HEK293 (cell line): ENCODE measurements at regions not wholly inside any gene's neighbourhood (a gene's known extent, or its start where the extent isn't known, plus 50 kb on each side); places are given as distances from the start of the nearest gene placed in this dataset.

ENCODE experiments used
- CTCF ChIA-PET: fragments of 350-600 bp; formaldehyde crosslinking; extraction: SDS; loops from one replicate; lab custom pipeline; 2021; ENCODE audit warnings: antibody characterized with exemption; lab: Yijun Ruan, JAX
- POLR2A ChIA-PET: fragments of 300-600 bp; formaldehyde crosslinking; extraction: SDS; loops from one replicate; lab custom pipeline; 2020; ENCODE audit warnings: antibody characterized with exemption, inconsistent platforms; lab: Yijun Ruan, JAX
- H3K27ac ChIP-seq: fragments of 200-500 bp; sonication (Bioruptor generic); 2 replicates; pipeline ENCODE4 v1.5.1; 2014; ENCODE audit warnings: low read depth, low read length, control low read depth, inconsistent platforms; ENCODE audit errors: extremely low read depth
- H3K36me3 ChIP-seq, 2 experiments: fragments of 200-500 bp in 1 of 2; sonication (Bioruptor generic) in 1 of 2; 1 replicate in 1 of 2; 2 replicates in 1 of 2; pipeline ENCODE4 v1.5.1; 2014 to 2017; ENCODE audit warnings: inconsistent platforms in 2 of 2, low read length in 2 of 2; ENCODE audit not compliant: control insufficient read depth in 2 of 2, insufficient read depth in 1 of 2
- H3K4me1 ChIP-seq: fragments of 200-500 bp; sonication (Bioruptor generic); 2 replicates; pipeline ENCODE4 v1.5.1; 2014; ENCODE audit warnings: mild to moderate bottlenecking, low read length, inconsistent platforms; ENCODE audit not compliant: control insufficient read depth, insufficient read depth
- H3K4me3 ChIP-seq: 2 replicates; pipeline ENCODE4 v1.5.1; 2011; ENCODE audit warnings: low read depth, mild to moderate bottlenecking, control low read depth, low read length, moderate library complexity
- H3K9me3 ChIP-seq: fragments of 200-500 bp; sonication (Bioruptor generic); 2 replicates; pipeline ENCODE4 v1.5.1; 2014; ENCODE audit warnings: low read depth, low read length, inconsistent platforms; ENCODE audit not compliant: control insufficient read depth, insufficient read depth
- BCL11B ChIP-seq: fragments of 450-650 bp; formaldehyde crosslinking; IDR thresholded peaks from 2 replicates; pipeline ENCODE4 v1.5.1; 2016; ENCODE audit warnings: low read depth, missing biosample characterization, missing genetic modification characterization
- CTCF ChIP-seq: fragments of 450-650 bp; formaldehyde crosslinking; IDR thresholded peaks from 2 replicates; pipeline ENCODE4 v1.5.1; 2016; ENCODE audit warnings: missing biosample characterization, missing genetic modification characterization
- OSR2 ChIP-seq: fragments of 450-650 bp; formaldehyde crosslinking; IDR thresholded peaks from 2 replicates; pipeline ENCODE4 v1.5.1; 2016; ENCODE audit warnings: missing biosample characterization, missing genetic modification characterization
- WT1 ChIP-seq: fragments of 450-650 bp; formaldehyde crosslinking; IDR thresholded peaks from 2 replicates; pipeline ENCODE4 v1.5.1; 2016; ENCODE audit warnings: missing biosample characterization, missing genetic modification characterization
- ZBTB7A ChIP-seq: fragments of 450-650 bp; formaldehyde crosslinking; IDR thresholded peaks from 2 replicates; pipeline ENCODE4 v1.5.1; 2016; ENCODE audit warnings: low read depth, missing biosample characterization, missing genetic modification characterization
- ZBTB8A ChIP-seq: fragments of 450-650 bp; formaldehyde crosslinking; IDR thresholded peaks from 2 replicates; pipeline ENCODE4 v1.5.1; 2016; ENCODE audit warnings: missing biosample characterization, missing genetic modification characterization
- ZFP3 ChIP-seq: fragments of 450-650 bp; formaldehyde crosslinking; IDR thresholded peaks from 2 replicates; pipeline ENCODE4 v1.5.1; 2016; ENCODE audit warnings: low read depth, missing biosample characterization, missing genetic modification characterization
- ZNF10 ChIP-seq: fragments of 450-650 bp; formaldehyde crosslinking; IDR thresholded peaks from 2 replicates; pipeline ENCODE4 v1.5.1; 2017; ENCODE audit warnings: missing biosample characterization, missing genetic modification characterization
- ZNF114 ChIP-seq: fragments of 450-650 bp; formaldehyde crosslinking; IDR thresholded peaks from 2 replicates; pipeline ENCODE4 v1.5.0; 2017; ENCODE audit warnings: missing biosample characterization, missing genetic modification characterization
- ZNF16 ChIP-seq: fragments of 450-650 bp; formaldehyde crosslinking; IDR thresholded peaks from 2 replicates; pipeline ENCODE4 v1.5.1; 2016; ENCODE audit warnings: low read depth, missing biosample characterization, missing genetic modification characterization
- ZNF350 ChIP-seq: fragments of 450-650 bp; formaldehyde crosslinking; IDR thresholded peaks from 2 replicates; pipeline ENCODE4 v1.5.0; 2017; ENCODE audit warnings: missing biosample characterization, mild to moderate bottlenecking, missing genetic modification characterization
- ZNF521 ChIP-seq: fragments of 450-650 bp; formaldehyde crosslinking; IDR thresholded peaks from 2 replicates; pipeline ENCODE4 v1.5.1; 2017; ENCODE audit warnings: missing biosample characterization, mild to moderate bottlenecking, missing genetic modification characterization
- ZNF530 ChIP-seq: fragments of 450-650 bp; formaldehyde crosslinking; IDR thresholded peaks from 2 replicates; pipeline ENCODE4 v1.5.1; 2016; ENCODE audit warnings: low read depth, missing biosample characterization, missing genetic modification characterization
- ZNF558 ChIP-seq: fragments of 450-650 bp; formaldehyde crosslinking; IDR thresholded peaks from 2 replicates; pipeline ENCODE4 v1.5.1; 2016; ENCODE audit warnings: missing biosample characterization, missing genetic modification characterization
- ZNF560 ChIP-seq: fragments of 450-650 bp; formaldehyde crosslinking; IDR thresholded peaks from 2 replicates; pipeline ENCODE4 v1.5.1; 2017; ENCODE audit warnings: missing biosample characterization, missing genetic modification characterization, borderline replicate concordance
- ZNF585B ChIP-seq: fragments of 450-650 bp; formaldehyde crosslinking; IDR thresholded peaks from 2 replicates; pipeline ENCODE4 v1.5.1; 2016; ENCODE audit warnings: missing biosample characterization, missing genetic modification characterization
- ZNF596 ChIP-seq: fragments of 450-650 bp; IDR thresholded peaks from 2 replicates; pipeline ENCODE4 v1.5.0; 2018; ENCODE audit warnings: missing biosample characterization, mild to moderate bottlenecking, missing genetic modification characterization, moderate library complexity
- ZNF677 ChIP-seq: fragments of 450-650 bp; IDR thresholded peaks from 2 replicates; pipeline ENCODE4 v1.5.0; 2018; ENCODE audit warnings: missing biosample characterization, mild to moderate bottlenecking, missing genetic modification characterization, moderate library complexity
- ZNF843 ChIP-seq: fragments of 450-650 bp; formaldehyde crosslinking; IDR thresholded peaks from 2 replicates; pipeline ENCODE4 v1.5.1; 2016; ENCODE audit warnings: missing biosample characterization, missing genetic modification characterization
- TF ChIP-seq, protein P1 (sequence below): fragments of 450-650 bp; formaldehyde crosslinking; IDR thresholded peaks from 2 replicates; pipeline ENCODE4 v1.5.1; 2016; ENCODE audit warnings: missing biosample characterization, missing genetic modification characterization
- TF ChIP-seq, protein P2 (sequence below): fragments of 450-650 bp; formaldehyde crosslinking; IDR thresholded peaks from 2 replicates; pipeline ENCODE4 v1.5.0; 2017; ENCODE audit warnings: missing biosample characterization, missing genetic modification characterization, borderline replicate concordance
- TF ChIP-seq, protein P3 (sequence below): fragments of 450-650 bp; formaldehyde crosslinking; IDR thresholded peaks from 2 replicates; pipeline ENCODE4 v1.5.1; 2016; ENCODE audit warnings: missing biosample characterization, missing genetic modification characterization
- TF ChIP-seq, protein P4 (sequence below): IDR thresholded peaks from 2 replicates; pipeline ENCODE4 v1.6.1; 2011; ENCODE audit warnings: mild to moderate bottlenecking, low read depth, low read length, borderline replicate concordance

GRCh38 chr2:56709181-56709580, 525.4 kb downstream of the CCDC85A start:
- H3K4me3 ChIP-seq = no peak overlapping the region
- TF ChIP-seq WT1 (tag by site-specific recombination) (no peak), ZNF596 (tag by site-specific recombination) (no peak), ZNF843 (tag by site-specific recombination) (no peak), OSR2 (no peak), ZBTB8A (tag by site-specific recombination) (no peak), ZNF10 (tag by site-specific recombination) (no peak), ZFP3 (tag by site-specific recombination) (no peak), ZNF114 (no peak), ZNF16 (tag by site-specific recombination) (no peak), ZNF558 (tag by site-specific recombination) (no peak), ZNF530 (no peak)
- TF ChIP-seq, protein P1, sequence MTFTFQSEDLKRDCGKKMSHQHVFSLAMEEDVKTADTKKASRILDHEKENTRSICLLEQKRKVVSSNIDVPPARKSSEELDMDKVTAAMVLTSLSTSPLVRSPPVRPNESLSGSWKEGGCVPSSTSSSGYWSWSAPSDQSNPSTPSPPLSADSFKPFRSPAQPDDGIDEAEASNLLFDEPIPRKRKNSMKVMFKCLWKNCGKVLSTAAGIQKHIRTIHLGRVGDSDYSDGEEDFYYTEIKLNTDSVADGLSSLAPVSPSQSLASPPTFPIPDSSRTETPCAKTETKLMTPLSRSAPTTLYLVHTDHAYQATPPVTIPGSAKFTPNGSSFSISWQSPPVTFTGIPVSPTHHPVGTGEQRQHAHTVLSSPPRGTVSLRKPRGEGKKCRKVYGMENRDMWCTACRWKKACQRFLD (tag by site-specific recombination) = no peak
- TF ChIP-seq, protein P2, sequence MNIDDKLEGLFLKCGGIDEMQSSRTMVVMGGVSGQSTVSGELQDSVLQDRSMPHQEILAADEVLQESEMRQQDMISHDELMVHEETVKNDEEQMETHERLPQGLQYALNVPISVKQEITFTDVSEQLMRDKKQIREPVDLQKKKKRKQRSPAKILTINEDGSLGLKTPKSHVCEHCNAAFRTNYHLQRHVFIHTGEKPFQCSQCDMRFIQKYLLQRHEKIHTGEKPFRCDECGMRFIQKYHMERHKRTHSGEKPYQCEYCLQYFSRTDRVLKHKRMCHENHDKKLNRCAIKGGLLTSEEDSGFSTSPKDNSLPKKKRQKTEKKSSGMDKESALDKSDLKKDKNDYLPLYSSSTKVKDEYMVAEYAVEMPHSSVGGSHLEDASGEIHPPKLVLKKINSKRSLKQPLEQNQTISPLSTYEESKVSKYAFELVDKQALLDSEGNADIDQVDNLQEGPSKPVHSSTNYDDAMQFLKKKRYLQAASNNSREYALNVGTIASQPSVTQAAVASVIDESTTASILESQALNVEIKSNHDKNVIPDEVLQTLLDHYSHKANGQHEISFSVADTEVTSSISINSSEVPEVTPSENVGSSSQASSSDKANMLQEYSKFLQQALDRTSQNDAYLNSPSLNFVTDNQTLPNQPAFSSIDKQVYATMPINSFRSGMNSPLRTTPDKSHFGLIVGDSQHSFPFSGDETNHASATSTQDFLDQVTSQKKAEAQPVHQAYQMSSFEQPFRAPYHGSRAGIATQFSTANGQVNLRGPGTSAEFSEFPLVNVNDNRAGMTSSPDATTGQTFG (tag by site-specific recombination) = no peak
- TF ChIP-seq, protein P3, sequence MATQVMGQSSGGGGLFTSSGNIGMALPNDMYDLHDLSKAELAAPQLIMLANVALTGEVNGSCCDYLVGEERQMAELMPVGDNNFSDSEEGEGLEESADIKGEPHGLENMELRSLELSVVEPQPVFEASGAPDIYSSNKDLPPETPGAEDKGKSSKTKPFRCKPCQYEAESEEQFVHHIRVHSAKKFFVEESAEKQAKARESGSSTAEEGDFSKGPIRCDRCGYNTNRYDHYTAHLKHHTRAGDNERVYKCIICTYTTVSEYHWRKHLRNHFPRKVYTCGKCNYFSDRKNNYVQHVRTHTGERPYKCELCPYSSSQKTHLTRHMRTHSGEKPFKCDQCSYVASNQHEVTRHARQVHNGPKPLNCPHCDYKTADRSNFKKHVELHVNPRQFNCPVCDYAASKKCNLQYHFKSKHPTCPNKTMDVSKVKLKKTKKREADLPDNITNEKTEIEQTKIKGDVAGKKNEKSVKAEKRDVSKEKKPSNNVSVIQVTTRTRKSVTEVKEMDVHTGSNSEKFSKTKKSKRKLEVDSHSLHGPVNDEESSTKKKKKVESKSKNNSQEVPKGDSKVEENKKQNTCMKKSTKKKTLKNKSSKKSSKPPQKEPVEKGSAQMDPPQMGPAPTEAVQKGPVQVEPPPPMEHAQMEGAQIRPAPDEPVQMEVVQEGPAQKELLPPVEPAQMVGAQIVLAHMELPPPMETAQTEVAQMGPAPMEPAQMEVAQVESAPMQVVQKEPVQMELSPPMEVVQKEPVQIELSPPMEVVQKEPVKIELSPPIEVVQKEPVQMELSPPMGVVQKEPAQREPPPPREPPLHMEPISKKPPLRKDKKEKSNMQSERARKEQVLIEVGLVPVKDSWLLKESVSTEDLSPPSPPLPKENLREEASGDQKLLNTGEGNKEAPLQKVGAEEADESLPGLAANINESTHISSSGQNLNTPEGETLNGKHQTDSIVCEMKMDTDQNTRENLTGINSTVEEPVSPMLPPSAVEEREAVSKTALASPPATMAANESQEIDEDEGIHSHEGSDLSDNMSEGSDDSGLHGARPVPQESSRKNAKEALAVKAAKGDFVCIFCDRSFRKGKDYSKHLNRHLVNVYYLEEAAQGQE (tag by site-specific recombination) = no peak
- TF ChIP-seq, protein P4, sequence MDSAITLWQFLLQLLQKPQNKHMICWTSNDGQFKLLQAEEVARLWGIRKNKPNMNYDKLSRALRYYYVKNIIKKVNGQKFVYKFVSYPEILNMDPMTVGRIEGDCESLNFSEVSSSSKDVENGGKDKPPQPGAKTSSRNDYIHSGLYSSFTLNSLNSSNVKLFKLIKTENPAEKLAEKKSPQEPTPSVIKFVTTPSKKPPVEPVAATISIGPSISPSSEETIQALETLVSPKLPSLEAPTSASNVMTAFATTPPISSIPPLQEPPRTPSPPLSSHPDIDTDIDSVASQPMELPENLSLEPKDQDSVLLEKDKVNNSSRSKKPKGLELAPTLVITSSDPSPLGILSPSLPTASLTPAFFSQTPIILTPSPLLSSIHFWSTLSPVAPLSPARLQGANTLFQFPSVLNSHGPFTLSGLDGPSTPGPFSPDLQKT = no peak
- TF ChIP-seq, all 188 proteins: peak for 0
- H3K36me3 ChIP-seq = no peaks in the 10 kb centered on the region
- CTCF ChIA-PET = no interaction called here
- H3K27ac ChIP-seq = no peak overlapping the region
- no peaks in the 10 kb centered on the region for H3K4me1 ChIP-seq
- no peaks in the 10 kb centered on the region for H3K9me3 ChIP-seq
- POLR2A ChIA-PET = no interaction called here

DNA sequence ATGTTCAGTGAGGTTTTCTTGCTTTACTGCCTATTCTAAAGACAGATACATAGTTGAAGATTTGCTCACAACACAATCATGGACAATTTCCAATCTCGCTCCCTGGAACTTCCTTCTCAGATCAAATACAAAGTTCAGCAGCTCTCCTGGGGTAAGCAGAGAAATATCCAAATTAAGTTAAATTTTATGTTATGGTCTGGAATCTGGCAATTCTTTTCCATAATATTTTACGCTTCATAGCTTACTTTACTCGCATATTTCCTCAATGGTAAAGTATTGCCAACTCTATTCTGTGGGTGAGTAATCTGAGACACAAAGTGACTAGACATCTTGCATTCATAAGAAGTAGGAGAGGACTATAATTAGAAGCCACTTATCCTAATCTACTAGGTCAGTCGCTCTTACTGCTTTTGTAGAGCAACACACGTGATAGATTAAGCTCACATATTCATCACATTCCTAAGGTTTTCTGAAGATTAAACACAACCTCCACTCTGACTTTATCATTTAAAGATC, 529.4 kb downstream of the CCDC85A start:
- Histone ChIP-seq H3K36me3 (no peaks in the 10 kb centered on the region), H3K4me3 (no peak overlapping the region), H3K4me1 (no peaks in the 10 kb centered on the region), H3K27ac (no peak overlapping the region), H3K9me3 (no peaks in the 10 kb centered on the region)
- ChIA-PET CTCF (no interaction called here), POLR2A (no interaction called here)
- TF ChIP-seq ZNF350 (tag by site-specific recombination) (no peak), ZNF560 (tag by site-specific recombination) (no peak), CTCF (tag by site-specific recombination) (no peak), OSR2 (no peak), ZNF585B (tag by site-specific recombination) (no peak), ZNF521 (no peak), BCL11B (tag by site-specific recombination) (no peak), ZNF677 (tag by site-specific recombination) (no peak), ZBTB7A (tag by site-specific recombination) (no peak)
